ENCODE measurements at regions not wholly inside any gene's neighbourhood (a gene's known extent, or its start where the extent isn't known, plus 50 kb on each side); places are given as distances from the start of the nearest gene placed in this dataset.
"Not testable (repeated sequence)": the region's sequence is repeated elsewhere in the genome, so short reads cannot be mapped to it uniquely, and the experiment has no call there.

GRCh38 chr6:40666530-40666929 is 79.4 kb upstream of the LRFN2 start:
- no peak for DNase-seq (ENCODE audit: extremely low read depth, insufficient read length)
- Histone ChIP-seq H3K27me3 (replicated peaks; ENCODE audit: control insufficient read depth, insufficient read depth, low read length) (no peaks in the 10 kb centered on the region), H3K36me3 (ENCODE audit: control insufficient read depth, insufficient read depth, low read length) (no peaks in the 10 kb centered on the region), H3K4me3 (replicated peaks; ENCODE audit: low read depth, low read length) (no peak overlapping the region)
- no peak for TF ChIP-seq CTCF (IDR thresholded peaks at IDR 0.05; ENCODE audit: insufficient read depth, low read length, poor library complexity, severe bottlenecking)

- DNase-seq (ENCODE audit: extremely low read depth, insufficient read length) = no peak
- no peak overlapping the region for H3K4me3 ChIP-seq (replicated peaks; ENCODE audit: low read depth, low read length)
- no peaks in the 10 kb centered on the region for H3K27me3 ChIP-seq (replicated peaks; ENCODE audit: control insufficient read depth, insufficient read depth, low read length)
- no peak for TF ChIP-seq CTCF (IDR thresholded peaks at IDR 0.05; ENCODE audit: insufficient read depth, low read length, poor library complexity, severe bottlenecking)
- no peaks in the 10 kb centered on the region for H3K36me3 ChIP-seq (ENCODE audit: control insufficient read depth, insufficient read depth, low read length)
Measured at GRCh38 chr6:40661726-40662125, 74.6 kb upstream of the LRFN2 start.

GRCh38 chr6:40656772-40657171 is 69.6 kb upstream of the LRFN2 start:
- not testable (repeated sequence) for H3K4me3 ChIP-seq (replicated peaks; ENCODE audit: low read depth, low read length); DNase-seq (ENCODE audit: extremely low read depth, insufficient read length); H3K27me3 ChIP-seq (replicated peaks; ENCODE audit: control insufficient read depth, insufficient read depth, low read length); H3K36me3 ChIP-seq (ENCODE audit: control insufficient read depth, insufficient read depth, low read length)

GRCh38 chr6:40654828-40655227 is 67.7 kb upstream of the LRFN2 start:
- TF ChIP-seq CTCF (IDR thresholded peaks at IDR 0.05; ENCODE audit: insufficient read depth, low read length, poor library complexity, severe bottlenecking) = no peak

GRCh38 chr6:40645043-40645442 is 57.9 kb upstream of the LRFN2 start:
- no peak for DNase-seq (ENCODE audit: extremely low read depth, insufficient read length)

More at GRCh38 chr6:40654828-40655227, 67.7 kb upstream of the LRFN2 start:
- no peak for DNase-seq (ENCODE audit: extremely low read depth, insufficient read length)
- Histone ChIP-seq H3K4me3 (replicated peaks; ENCODE audit: low read depth, low read length) (no peak overlapping the region), H3K27me3 (replicated peaks; ENCODE audit: control insufficient read depth, insufficient read depth, low read length) (no peaks in the 10 kb centered on the region), H3K36me3 (ENCODE audit: control insufficient read depth, insufficient read depth, low read length) (no peaks in the 10 kb centered on the region)

GRCh38 chr6:40642837-40643236 is 55.7 kb upstream of the LRFN2 start:
- TF ChIP-seq CTCF (IDR thresholded peaks at IDR 0.05; ENCODE audit: insufficient read depth, low read length, poor library complexity, severe bottlenecking) = no peak
- no peaks in the 10 kb centered on the region; the same call in 1 of the 2 replicates for H3K27me3 ChIP-seq (replicated peaks; ENCODE audit: control insufficient read depth, insufficient read depth, low read length)
- no peak overlapping the region for H3K4me3 ChIP-seq (replicated peaks; ENCODE audit: low read depth, low read length)
- no peaks in the 10 kb centered on the region for H3K36me3 ChIP-seq (ENCODE audit: control insufficient read depth, insufficient read depth, low read length)
- no peak for DNase-seq (ENCODE audit: extremely low read depth, insufficient read length)

More at GRCh38 chr6:40645043-40645442, 57.9 kb upstream of the LRFN2 start:
- TF ChIP-seq CTCF (IDR thresholded peaks at IDR 0.05; ENCODE audit: insufficient read depth, low read length, poor library complexity, severe bottlenecking) = no peak
- Histone ChIP-seq H3K4me3 (replicated peaks; ENCODE audit: low read depth, low read length) (no peak overlapping the region), H3K27me3 (replicated peaks; ENCODE audit: control insufficient read depth, insufficient read depth, low read length) (no peaks in the 10 kb centered on the region; the same call in 1 of the 2 replicates), H3K36me3 (ENCODE audit: control insufficient read depth, insufficient read depth, low read length) (no peaks in the 10 kb centered on the region)

Data from GM06990 (cell line).